ENCODE measurements at regions not wholly inside any gene's neighbourhood (a gene's known extent, or its start where the extent isn't known, plus 50 kb on each side); places are given as distances from the start of the nearest gene placed in this dataset.

- DNase-seq (ENCODE audit: extremely low read depth, low read depth), result no peak
- H3K4me3 ChIP-seq (replicated peaks; ENCODE audit: low read depth, low read length), result no peak overlapping the region
- TF ChIP-seq, protein P1, sequence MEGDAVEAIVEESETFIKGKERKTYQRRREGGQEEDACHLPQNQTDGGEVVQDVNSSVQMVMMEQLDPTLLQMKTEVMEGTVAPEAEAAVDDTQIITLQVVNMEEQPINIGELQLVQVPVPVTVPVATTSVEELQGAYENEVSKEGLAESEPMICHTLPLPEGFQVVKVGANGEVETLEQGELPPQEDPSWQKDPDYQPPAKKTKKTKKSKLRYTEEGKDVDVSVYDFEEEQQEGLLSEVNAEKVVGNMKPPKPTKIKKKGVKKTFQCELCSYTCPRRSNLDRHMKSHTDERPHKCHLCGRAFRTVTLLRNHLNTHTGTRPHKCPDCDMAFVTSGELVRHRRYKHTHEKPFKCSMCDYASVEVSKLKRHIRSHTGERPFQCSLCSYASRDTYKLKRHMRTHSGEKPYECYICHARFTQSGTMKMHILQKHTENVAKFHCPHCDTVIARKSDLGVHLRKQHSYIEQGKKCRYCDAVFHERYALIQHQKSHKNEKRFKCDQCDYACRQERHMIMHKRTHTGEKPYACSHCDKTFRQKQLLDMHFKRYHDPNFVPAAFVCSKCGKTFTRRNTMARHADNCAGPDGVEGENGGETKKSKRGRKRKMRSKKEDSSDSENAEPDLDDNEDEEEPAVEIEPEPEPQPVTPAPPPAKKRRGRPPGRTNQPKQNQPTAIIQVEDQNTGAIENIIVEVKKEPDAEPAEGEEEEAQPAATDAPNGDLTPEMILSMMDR (IDR thresholded peaks at IDR 0.05; ENCODE audit: low read depth, low read length, missing control alignments), result no peak
Measured at GRCh38 chr4:108236264-108236663, 67.5 kb upstream of the LEF1 start.

DNA sequence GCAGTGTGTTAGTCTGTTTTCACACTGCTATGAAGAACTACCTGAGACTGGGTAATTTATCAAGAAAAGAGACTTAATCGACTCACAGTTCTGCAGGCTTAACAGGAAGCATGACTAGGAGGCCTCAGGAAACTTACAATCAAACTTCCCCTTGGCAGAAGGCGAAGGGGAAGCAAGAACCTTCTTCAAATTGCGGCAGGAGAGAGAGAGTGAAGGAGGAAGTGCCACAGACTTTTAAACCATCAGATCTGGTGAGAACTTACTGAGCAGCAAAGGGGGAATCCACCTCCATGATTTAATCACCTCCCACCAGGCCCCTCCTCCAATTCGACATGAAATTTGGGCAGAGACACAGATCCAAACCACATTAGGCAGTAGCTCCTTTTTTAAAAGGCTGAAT, 59.2 kb upstream of the LEF1 start:
- no peak for DNase-seq (ENCODE audit: extremely low read depth, low read depth)
- H3K4me3 ChIP-seq (replicated peaks; ENCODE audit: low read depth, low read length), result no peak overlapping the region
- TF ChIP-seq, protein P1 (IDR thresholded peaks at IDR 0.05; ENCODE audit: low read depth, low read length, missing control alignments), result no peak

- no peak overlapping the region for H3K4me3 ChIP-seq (replicated peaks; ENCODE audit: low read depth, low read length)
- TF ChIP-seq, protein P1 (IDR thresholded peaks at IDR 0.05; ENCODE audit: low read depth, low read length, missing control alignments), result no peak
- DNase-seq (ENCODE audit: extremely low read depth, low read depth), result no peak
Measured at GRCh38 chr4:108224611-108225053, 55.9 kb upstream of the LEF1 start.

- no peak for DNase-seq (ENCODE audit: extremely low read depth, low read depth)
- H3K4me3 ChIP-seq (replicated peaks; ENCODE audit: low read depth, low read length), result no peak overlapping the region
- TF ChIP-seq, protein P1 (IDR thresholded peaks at IDR 0.05; ENCODE audit: low read depth, low read length, missing control alignments), result no peak
Measured at GRCh38 chr4:108223313-108223712, 54.6 kb upstream of the LEF1 start.

DNA sequence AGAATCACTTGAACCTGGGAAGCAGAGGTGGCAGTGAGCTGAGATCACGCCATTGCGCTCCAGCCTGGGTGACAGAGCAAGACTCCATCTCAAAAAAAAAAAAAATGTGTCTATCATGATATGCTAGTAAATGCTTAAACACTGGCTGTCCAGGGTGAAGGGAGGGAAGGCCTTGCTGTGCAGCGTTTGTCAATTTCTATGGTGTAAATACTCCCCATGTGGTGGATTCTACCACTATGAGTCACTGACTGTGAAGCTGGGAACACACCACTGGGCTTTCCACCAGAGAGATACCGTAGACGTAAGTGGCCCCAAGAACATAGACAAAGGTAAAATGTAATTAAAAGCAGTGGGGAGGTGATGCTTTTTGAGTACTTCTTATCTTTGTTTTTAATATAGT, 51.3 kb upstream of the LEF1 start:
- no peak overlapping the region for H3K4me3 ChIP-seq (replicated peaks; ENCODE audit: low read depth, low read length)
- no peak for DNase-seq (ENCODE audit: extremely low read depth, low read depth)
- TF ChIP-seq, protein P1 (IDR thresholded peaks at IDR 0.05; ENCODE audit: low read depth, low read length, missing control alignments), result no peak
